Testis (tissue), 2 donors: ENCODE measurements at regions not wholly inside any gene's neighbourhood (a gene's known extent, or its start where the extent isn't known, plus 50 kb on each side); places are given as distances from the start of the nearest gene placed in this dataset.

Experiments used
- DNase-seq: peaks from one replicate; pipeline ENCODE4 v3.0.0-alpha.2; 2019
- H3K27ac ChIP-seq, 2 donors: fragments of 200-600 bp; sonication (generic); one replicate each; pipeline ENCODE4 v1.5.1; 2019
- H3K27me3 ChIP-seq: fragments of 200-600 bp; sonication (generic); one replicate; pipeline ENCODE4 v1.5.1; 2019
- H3K36me3 ChIP-seq: fragments of 200-600 bp; sonication (generic); one replicate; pipeline ENCODE4 v1.5.1; 2017; ENCODE audit warnings: low read depth; ENCODE audit errors: missing control alignments
- H3K4me1 ChIP-seq: fragments of 200-600 bp; sonication (generic); one replicate; pipeline ENCODE4 v1.5.1; 2019
- H3K4me3 ChIP-seq, 2 donors: fragments of 200-600 bp; sonication (generic); one replicate each; pipeline ENCODE4 v1.5.1; 2017 to 2019
- H3K9me3 ChIP-seq: fragments of 200-600 bp; sonication (generic); one replicate; pipeline ENCODE4 v1.5.1; 2017
- POLR2A ChIP-seq: fragments of 450-650 bp; IDR thresholded peaks from one replicate; pipeline ENCODE4 v1.6.1; 2017; ENCODE audit warnings: antibody characterized with exemption, mild to moderate bottlenecking, moderate library complexity
- WGBS, 2 donors: methylation state at CpG; one replicate each; pipeline ENCODE4 v1.1.5; 2018; 5-methylcytosine and 5-hydroxymethylcytosine counted together
- intact Hi-C: fragments of 100-400 bp; cut with DNase I; formaldehyde crosslinking; loops from one replicate; pipeline ENCODE4 v1.15.1; 2023; ENCODE audit warnings: low total_unique reads
- TF ChIP-seq, protein P1 (sequence below), 3 experiments: fragments of 450-650 bp in 2 of 3; fragments of 200-600 bp in 1 of 3; sonication (generic) in 1 of 3; IDR thresholded peaks; one replicate each; pipeline ENCODE4 v1.5.1; 2016 to 2019; ENCODE audit warnings: antibody characterized with exemption in 3 of 3, mild to moderate bottlenecking in 2 of 3, moderate library complexity in 1 of 3

DNA sequence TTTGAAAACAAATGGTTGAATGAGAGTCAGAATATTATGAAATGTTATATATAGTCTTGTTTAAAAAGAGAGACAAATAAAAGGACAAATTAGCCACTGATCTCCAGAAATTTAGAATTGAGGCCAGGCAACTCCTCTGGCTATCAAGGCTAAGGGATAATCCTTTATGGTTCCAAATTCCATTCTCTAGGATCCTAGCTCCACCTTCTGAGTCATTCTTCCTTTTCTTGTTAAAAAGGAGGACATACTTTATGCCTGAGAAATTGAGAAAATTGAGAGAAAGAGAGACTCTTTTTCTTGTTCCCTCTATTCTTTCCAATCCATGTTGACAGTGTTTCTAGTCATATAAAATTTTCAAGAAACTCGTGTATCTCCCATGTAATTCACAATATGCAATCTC, 1299.5 kb downstream of the FSTL5 start:
- H3K27ac ChIP-seq, result no peak overlapping the region
- TF ChIP-seq, protein P1, sequence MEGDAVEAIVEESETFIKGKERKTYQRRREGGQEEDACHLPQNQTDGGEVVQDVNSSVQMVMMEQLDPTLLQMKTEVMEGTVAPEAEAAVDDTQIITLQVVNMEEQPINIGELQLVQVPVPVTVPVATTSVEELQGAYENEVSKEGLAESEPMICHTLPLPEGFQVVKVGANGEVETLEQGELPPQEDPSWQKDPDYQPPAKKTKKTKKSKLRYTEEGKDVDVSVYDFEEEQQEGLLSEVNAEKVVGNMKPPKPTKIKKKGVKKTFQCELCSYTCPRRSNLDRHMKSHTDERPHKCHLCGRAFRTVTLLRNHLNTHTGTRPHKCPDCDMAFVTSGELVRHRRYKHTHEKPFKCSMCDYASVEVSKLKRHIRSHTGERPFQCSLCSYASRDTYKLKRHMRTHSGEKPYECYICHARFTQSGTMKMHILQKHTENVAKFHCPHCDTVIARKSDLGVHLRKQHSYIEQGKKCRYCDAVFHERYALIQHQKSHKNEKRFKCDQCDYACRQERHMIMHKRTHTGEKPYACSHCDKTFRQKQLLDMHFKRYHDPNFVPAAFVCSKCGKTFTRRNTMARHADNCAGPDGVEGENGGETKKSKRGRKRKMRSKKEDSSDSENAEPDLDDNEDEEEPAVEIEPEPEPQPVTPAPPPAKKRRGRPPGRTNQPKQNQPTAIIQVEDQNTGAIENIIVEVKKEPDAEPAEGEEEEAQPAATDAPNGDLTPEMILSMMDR (IDR thresholded peaks at IDR 0.05), result no peak
- no peak for TF ChIP-seq POLR2A
- no peaks in the 10 kb centered on the region for H3K9me3 ChIP-seq
- H3K36me3 ChIP-seq, result no peaks in the 10 kb centered on the region
- no peak overlapping the region for H3K4me3 ChIP-seq
- 64 to 75% methylated on average over 1 of the region's 1 CpG for WGBS, 2 donors
- intact Hi-C loops, result no loop called here
- DNase-seq, result no peak
- H3K4me1 ChIP-seq, result no peaks in the 10 kb centered on the region
- H3K27me3 ChIP-seq, result no peaks in the 10 kb centered on the region

DNA sequence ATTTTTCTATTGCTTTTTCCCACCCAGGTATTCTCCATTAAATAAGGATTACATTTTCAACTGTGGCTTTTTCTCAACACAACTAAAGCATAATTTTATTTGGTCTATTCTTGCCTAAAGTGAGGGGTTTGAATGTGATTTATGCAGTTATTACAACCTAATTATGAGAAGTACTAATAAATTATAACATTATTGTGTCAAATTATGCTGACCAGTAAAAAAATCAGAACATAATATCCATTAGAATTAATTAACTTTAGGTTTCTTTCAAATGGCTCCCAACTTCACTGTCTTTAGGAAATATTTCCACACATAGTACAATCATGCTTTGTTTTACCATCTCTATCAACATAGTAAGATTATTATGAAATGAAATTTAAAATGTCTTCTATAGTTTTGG, 1293.9 kb downstream of the FSTL5 start:
- intact Hi-C loops, result no loop called here
- Histone ChIP-seq H3K36me3 (no peaks in the 10 kb centered on the region), H3K27me3 (no peaks in the 10 kb centered on the region), H3K9me3 (no peaks in the 10 kb centered on the region), H3K4me1 (no peaks in the 10 kb centered on the region), H3K4me3 (no peak overlapping the region), H3K27ac (no peak overlapping the region)
- no peak for DNase-seq
- TF ChIP-seq POLR2A, result no peak
- TF ChIP-seq, protein P1 (IDR thresholded peaks at IDR 0.05), result no peak

DNA sequence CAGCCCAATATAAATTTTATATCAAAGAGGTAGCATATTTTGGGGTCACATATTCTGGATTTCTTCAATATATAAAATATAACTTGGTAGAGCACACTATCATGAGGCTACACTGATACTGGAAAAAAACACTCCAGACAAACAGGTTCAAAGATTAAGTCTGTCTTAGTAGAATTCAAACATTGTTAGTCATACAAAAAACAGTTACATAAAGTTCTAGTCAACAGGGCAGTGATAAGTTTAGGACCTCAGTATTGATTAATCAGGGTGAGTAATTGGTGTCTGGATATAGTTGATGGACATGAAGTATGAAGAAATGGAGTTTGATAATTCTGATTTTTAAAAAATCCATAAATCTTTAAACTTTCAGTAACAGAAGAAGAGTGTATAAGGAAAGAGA, 1291.3 kb downstream of the FSTL5 start:
- Histone ChIP-seq H3K36me3 (no peaks in the 10 kb centered on the region), H3K9me3 (no peaks in the 10 kb centered on the region), H3K27ac (no peak overlapping the region), H3K4me1 (no peaks in the 10 kb centered on the region), H3K27me3 (no peaks in the 10 kb centered on the region), H3K4me3 (no peak overlapping the region)
- no peak for DNase-seq
- intact Hi-C loops, result no loop called here
- TF ChIP-seq, protein P1 (IDR thresholded peaks at IDR 0.05), result no peak
- no peak for TF ChIP-seq POLR2A

DNA sequence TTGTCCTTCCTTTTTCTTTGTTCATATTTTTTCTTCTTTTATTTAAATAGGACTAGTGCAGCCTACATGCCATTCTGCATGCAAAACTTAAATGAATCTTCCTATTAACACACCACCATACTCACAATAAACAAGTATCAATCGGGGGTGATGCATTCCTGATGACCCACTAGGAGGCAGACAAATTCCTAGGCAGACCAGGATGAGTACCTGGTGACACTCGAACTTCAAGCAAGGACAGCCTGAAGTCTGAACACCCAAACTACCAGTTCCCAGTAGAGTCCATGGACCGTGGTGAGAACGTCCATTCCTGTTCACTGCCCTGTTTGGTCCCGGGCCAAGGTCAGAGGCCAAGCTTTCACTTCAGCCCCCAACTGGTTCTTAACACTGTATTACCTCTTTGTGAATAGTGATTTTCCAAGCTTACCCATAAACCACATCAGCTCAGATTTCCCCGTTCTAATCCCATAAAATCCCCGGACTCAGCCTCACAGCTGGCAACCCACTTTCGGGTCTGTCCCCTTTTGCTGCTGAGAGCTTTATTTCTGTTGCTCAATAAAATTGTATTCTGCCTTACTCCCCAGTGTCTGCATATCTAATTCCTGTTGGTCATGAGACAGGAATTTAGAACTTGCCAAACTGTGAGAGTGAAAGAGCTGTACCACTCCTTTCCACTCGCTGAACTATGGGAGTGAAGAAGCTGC, 1286.6 kb downstream of the FSTL5 start:
- intact Hi-C loops, result no loop called here
- no peak for DNase-seq
- Histone ChIP-seq H3K27me3 (no peaks in the 10 kb centered on the region), H3K4me1 (no peaks in the 10 kb centered on the region), H3K27ac (no peak overlapping the region), H3K4me3 (no peak overlapping the region), H3K36me3 (no peaks in the 10 kb centered on the region), H3K9me3 (no peaks in the 10 kb centered on the region)
- no peak for TF ChIP-seq POLR2A
- TF ChIP-seq, protein P1 (IDR thresholded peaks at IDR 0.05), result no peak
- 81 to 87% methylated on average over 9 of the region's 9 CpGs for WGBS, 2 donors

DNA sequence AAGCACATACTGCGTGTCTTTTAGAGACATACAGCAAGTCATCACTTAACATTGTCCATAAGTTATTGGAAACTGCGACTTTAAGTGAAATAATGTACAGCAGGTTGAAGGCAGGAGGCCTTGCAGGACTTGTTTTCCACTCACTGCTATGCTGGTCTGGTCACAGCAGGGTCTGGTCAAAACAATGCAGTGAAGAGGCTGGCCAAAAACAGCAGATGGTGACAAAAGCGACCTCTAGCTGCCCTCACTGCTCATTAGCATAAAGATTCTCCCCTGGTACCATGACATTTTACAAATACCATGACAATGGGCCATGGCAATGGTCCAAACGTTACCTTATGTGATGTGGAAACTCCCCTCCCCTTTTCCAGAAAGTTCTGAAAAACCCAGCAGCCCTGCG, 1283.6 kb downstream of the FSTL5 start:
- WGBS, 2 donors, result 71 to 78% methylated on average over 5 of the region's 5 CpGs
- H3K36me3 ChIP-seq, result no peaks in the 10 kb centered on the region
- TF ChIP-seq, protein P1 (IDR thresholded peaks at IDR 0.05), result no peak
- no peak for TF ChIP-seq POLR2A
- H3K4me3 ChIP-seq, result no peak overlapping the region
- no peak overlapping the region for H3K27ac ChIP-seq
- intact Hi-C loops, result no loop called here
- H3K4me1 ChIP-seq, result no peaks in the 10 kb centered on the region
- H3K9me3 ChIP-seq, result no peaks in the 10 kb centered on the region
- no peak for DNase-seq
- H3K27me3 ChIP-seq, result no peaks in the 10 kb centered on the region
